CD4-positive, alpha-beta T cell treated with Interferon gamma for 1 hour (primary cell): ENCODE measurements at regions not wholly inside any gene's neighbourhood (a gene's known extent, or its start where the extent isn't known, plus 50 kb on each side); places are given as distances from the start of the nearest gene placed in this dataset.

Source experiments
- DNase-seq: peaks from one replicate; pipeline ENCODE4 v3.0.0-alpha.2; 2020

GRCh38 chr17:83144421-83145357 is 65.3 kb downstream of the METRNL start:
- DNase-seq = no peak

- DNase-seq = no peak
These were observed 65.9 kb downstream of the METRNL start for GRCh38 chr17:83145358-83145738.

GRCh38 chr17:83145831-83146230 is 66.4 kb downstream of the METRNL start:
- DNase-seq = no peak

GRCh38 chr17:83146347-83146746 is 66.9 kb downstream of the METRNL start:
- no peak for DNase-seq

GRCh38 chr17:83147280-83147679 is 67.9 kb downstream of the METRNL start:
- DNase-seq = no peak

GRCh38 chr17:83148317-83149028 is 69.1 kb downstream of the METRNL start:
- DNase-seq = no peak

- DNase-seq = no peak
These were observed 69.8 kb downstream of the METRNL start for GRCh38 chr17:83149029-83149725.

- no peak for DNase-seq
These were observed 70.4 kb downstream of the METRNL start for GRCh38 chr17:83149761-83150251.

- DNase-seq = no peak
These were observed 71.1 kb downstream of the METRNL start for GRCh38 chr17:83150369-83151055.

- DNase-seq = no peak
These were observed 71.6 kb downstream of the METRNL start for GRCh38 chr17:83151056-83151441.

- DNase-seq = no peak
These were observed 72.2 kb downstream of the METRNL start for GRCh38 chr17:83151442-83152226.

GRCh38 chr17:83152227-83152744 is 72.9 kb downstream of the METRNL start:
- no peak for DNase-seq

GRCh38 chr17:83152745-83153611 is 73.6 kb downstream of the METRNL start:
- peak; percentile 57 for DNase-seq

GRCh38 chr17:83153681-83154310 is 74.4 kb downstream of the METRNL start:
- DNase-seq = no peak

- DNase-seq = no peak
These were observed 75.1 kb downstream of the METRNL start for GRCh38 chr17:83154311-83155127.

- DNase-seq = peak; percentile 77
These were observed 76.0 kb downstream of the METRNL start for GRCh38 chr17:83155128-83156121.

- no peak for DNase-seq
These were observed 77.0 kb downstream of the METRNL start for GRCh38 chr17:83156408-83156807.
